Lower leg skin (tissue), 4 donors: ENCODE measurements at regions not wholly inside any gene's neighbourhood (a gene's known extent, or its start where the extent isn't known, plus 50 kb on each side); places are given as distances from the start of the nearest gene placed in this dataset.
"Not testable (repeated sequence)": the region's sequence is repeated elsewhere in the genome, so short reads cannot be mapped to it uniquely, and the experiment has no call there.

Experiments used
- DNase-seq, 2 donors: peaks; one replicate each; pipeline ENCODE4 v3.0.0-alpha.2; 2019; ENCODE audit warnings: low spot score in 2 of 2
- H3K4me3 ChIP-seq: fragments of 200-600 bp; sonication (generic); 2 replicates; pipeline ENCODE4 v1.5.1; 2017; ENCODE audit warnings: mild to moderate bottlenecking, low read depth; ENCODE audit not compliant: poor library complexity, severe bottlenecking
- CTCF ChIP-seq, 3 donors: fragments of 450-650 bp; IDR thresholded peaks; one replicate each; pipeline ENCODE4 v1.5.1; 2016; ENCODE audit warnings: antibody characterized with exemption in 3 of 3, mild to moderate bottlenecking in 3 of 3, moderate library complexity in 2 of 3
- POLR2A ChIP-seq, 2 donors: fragments of 450-650 bp; IDR thresholded peaks; one replicate each; pipeline ENCODE4 v1.6.1; 2016 to 2017; ENCODE audit warnings: antibody characterized with exemption in 2 of 2, mild to moderate bottlenecking in 1 of 2, moderate library complexity in 1 of 2
- WGBS, 2 donors: methylation state at CpG; one replicate each; pipeline ENCODE4 v1.1.5; 2018; 5-methylcytosine and 5-hydroxymethylcytosine counted together
- intact Hi-C: fragments of 100-400 bp; cut with DNase I; formaldehyde crosslinking; loops from one replicate; pipeline ENCODE4 v1.15.0; 2023; ENCODE audit warnings: low total_unique reads

- 65 to 70% methylated on average over 2 of the region's 2 CpGs for WGBS, 2 donors
- no peak for DNase-seq
- intact Hi-C loops: no loop called here
- no peak overlapping the region for H3K4me3 ChIP-seq
- TF ChIP-seq CTCF (IDR thresholded peaks at IDR 0.05) (no peak), POLR2A (IDR thresholded peaks at IDR 0.05) (no peak)
Observed at GRCh38 chr14:106051796-106052195, 525.4 kb downstream of the TMEM121 start.

GRCh38 chr14:106055289-106055688, 528.9 kb downstream of the TMEM121 start:
- 42 to 50% methylated on average over 6 of the region's 6 CpGs for WGBS, 2 donors
- intact Hi-C loops: no loop called here
- TF ChIP-seq POLR2A (IDR thresholded peaks at IDR 0.05) (no peak), CTCF (IDR thresholded peaks at IDR 0.05) (no peak)
- no peak overlapping the region for H3K4me3 ChIP-seq
- no peak for DNase-seq

- H3K4me3 ChIP-seq: no peak overlapping the region
- no peak for DNase-seq
- 50 to 61% methylated on average over 8 of the region's 8 CpGs for WGBS, 2 donors
- intact Hi-C loops: no loop called here
- TF ChIP-seq POLR2A (IDR thresholded peaks at IDR 0.05) (no peak), CTCF (IDR thresholded peaks at IDR 0.05) (no peak)
Observed at GRCh38 chr14:106058342-106058741, 532.0 kb downstream of the TMEM121 start.

- no peak overlapping the region for H3K4me3 ChIP-seq
- TF ChIP-seq POLR2A (IDR thresholded peaks at IDR 0.05) (no peak), CTCF (IDR thresholded peaks at IDR 0.05) (no peak)
- intact Hi-C loops: no loop called here
- 52 to 61% methylated on average over 3 of the region's 3 CpGs for WGBS, 2 donors
- no peak for DNase-seq
Observed at GRCh38 chr14:106060276-106060975, 534.0 kb downstream of the TMEM121 start.

- H3K4me3 ChIP-seq, intact Hi-C loops, DNase-seq: not testable (repeated sequence)
- 32 to 36% methylated on average over 12 of the region's 12 CpGs for WGBS, 2 donors
Observed at GRCh38 chr14:106061877-106062500, 535.6 kb downstream of the TMEM121 start.

- TF ChIP-seq POLR2A (IDR thresholded peaks at IDR 0.05) (no peak), CTCF (IDR thresholded peaks at IDR 0.05) (no peak)
- 67 to 73% methylated on average over 4 of the region's 4 CpGs for WGBS, 2 donors
- intact Hi-C loops: no loop called here
- no peak for DNase-seq
- H3K4me3 ChIP-seq: no peak overlapping the region
Observed at GRCh38 chr14:106062502-106063272, 536.3 kb downstream of the TMEM121 start.
